Spleen (tissue), 11 donors: ENCODE measurements at regions not wholly inside any gene's neighbourhood (a gene's known extent, or its start where the extent isn't known, plus 50 kb on each side); places are given as distances from the start of the nearest gene placed in this dataset.

Experiments
- DNase-seq: peaks from one replicate; pipeline ENCODE4 v3.0.0-alpha.2; 2020
- H3K27ac ChIP-seq, 8 donors: fragments of 200-600 bp; sonication (generic) in 7 of 8; 1 replicate in 4 of 8; 2 replicates in 4 of 8; pipeline versions ENCODE4 v1.5.0 to v1.8.0; 2016 to 2021; ENCODE audit warnings: inconsistent platforms in 4 of 8, mild to moderate bottlenecking in 4 of 8, moderate library complexity in 1 of 8
- H3K27me3 ChIP-seq, 7 donors: fragments of 200-600 bp; sonication (generic) in 6 of 7; replicated peaks in 1 of 7; 1 replicate in 4 of 7; 2 replicates in 3 of 7; pipeline versions ENCODE4 v1.5.0 to v1.8.0; 2016 to 2021; ENCODE audit warnings: inconsistent platforms in 3 of 7, mild to moderate bottlenecking in 1 of 7
- H3K36me3 ChIP-seq, 6 donors: fragments of 200-600 bp; sonication (generic) in 5 of 6; 1 replicate in 4 of 6; 2 replicates in 2 of 6; pipeline versions ENCODE4 v1.5.0 to v1.8.0; 2016 to 2021; ENCODE audit warnings: inconsistent platforms in 2 of 6
- H3K4me1 ChIP-seq, 6 donors: fragments of 200-600 bp; sonication (generic) in 5 of 6; 1 replicate in 3 of 6; 2 replicates in 3 of 6; pipeline versions ENCODE4 v1.5.0 to v1.8.0; 2016 to 2021; ENCODE audit warnings: inconsistent platforms in 3 of 6
- H3K4me3 ChIP-seq, 8 donors: fragments of 200-600 bp; sonication (generic) in 7 of 8; 1 replicate in 4 of 8; 2 replicates in 4 of 8; pipeline versions ENCODE4 v1.5.0 to v1.8.0; 2016 to 2021; ENCODE audit warnings: inconsistent platforms in 4 of 8, mild to moderate bottlenecking in 4 of 8, moderate library complexity in 2 of 8
- H3K9me3 ChIP-seq, 8 donors: fragments of 200-600 bp; sonication (generic) in 7 of 8; 1 replicate in 4 of 8; 2 replicates in 4 of 8; pipeline versions ENCODE4 v1.5.0 to v1.8.0; 2016 to 2021; ENCODE audit warnings: inconsistent platforms in 4 of 8
- CTCF ChIP-seq, 11 experiments: fragments of 200-600 bp in 7 of 11; fragments of 450-650 bp in 4 of 11; sonication (generic) in 4 of 11; IDR thresholded peaks in 8 of 11; conservative IDR thresholded peaks in 3 of 11; 1 replicate in 7 of 11; 2 replicates in 4 of 11; pipeline versions ENCODE4 v1.4.0 to v1.8.0; 2016 to 2021; ENCODE audit warnings: antibody characterized with exemption in 11 of 11, inconsistent platforms in 4 of 11, mild to moderate bottlenecking in 1 of 11
- POLR2A ChIP-seq, 3 donors: fragments of 450-650 bp; IDR thresholded peaks; one replicate each; pipeline ENCODE4 v1.5.1; 2017; ENCODE audit warnings: antibody characterized with exemption in 3 of 3, mild to moderate bottlenecking in 1 of 3
- POLR2AphosphoS5 ChIP-seq, 3 donors: sonication (generic); formaldehyde crosslinking; IDR thresholded peaks; one replicate each; pipeline ENCODE4 v1.5.1; 2017; ENCODE audit warnings: antibody characterized with exemption in 3 of 3
- WGBS, 5 donors: extraction: QIAGEN DNeasy Blood & Tissue Kit in 3 of 5; methylation state at CpG; one replicate each; pipeline versions ENCODE4 v1.1.5 to v1.1.7; 2013 to 2018; 5-methylcytosine and 5-hydroxymethylcytosine counted together
- intact Hi-C: fragments of 100-400 bp; cut with DNase I; formaldehyde crosslinking; loops from one replicate; pipeline ENCODE4 v1.15.0; 2023; ENCODE audit warnings: low total_unique reads
- donor health status: healthy with polysubstance abuse.
- donor health status: DM: no; HTN: no; CAD: no; lungs with moderate emphysema.
- donor health status: DM: no; HTN: no; CAD: no.
- donor health status: Bipolar disorder and iron deficiency.
- donor health status: healthy.
- donor health status: DM: no; HTN: no; CAD: no.
- donor health status: DM: yes; HTN: yes; CAD: no.

- intact Hi-C loops = no loop called here
These were observed 345.8 kb upstream of the PPARGC1A start for GRCh38 chr4:24235618-24236017.

GRCh38 chr4:24234288-24234848, 344.5 kb upstream of the PPARGC1A start:
- no peaks in the 10 kb centered on the region for H3K9me3 ChIP-seq
- H3K4me3 ChIP-seq = no peak overlapping the region
- no peak for DNase-seq
- H3K27ac ChIP-seq = no peak overlapping the region
- H3K4me1 ChIP-seq = no peaks in the 10 kb centered on the region
- TF ChIP-seq POLR2AphosphoS5 (IDR thresholded peaks at IDR 0.05) (no peak), CTCF (IDR thresholded peaks at IDR 0.05 in 8 of 11, conservative IDR thresholded peaks at IDR 0.05 in 3 of 11) (no peak), POLR2A (IDR thresholded peaks at IDR 0.05) (no peak)
- WGBS, 5 donors = 75 to 84% (median 81%) methylated on average over 3 of the region's 3 CpGs
- intact Hi-C loops = no loop called here
- H3K27me3 ChIP-seq = no peaks in the 10 kb centered on the region
- no peaks in the 10 kb centered on the region for H3K36me3 ChIP-seq

More at GRCh38 chr4:24235618-24236017, 345.8 kb upstream of the PPARGC1A start:
- no peaks in the 10 kb centered on the region for H3K9me3 ChIP-seq
- no peak overlapping the region for H3K4me3 ChIP-seq
- no peaks in the 10 kb centered on the region for H3K36me3 ChIP-seq
- DNase-seq = no peak
- H3K4me1 ChIP-seq = no peaks in the 10 kb centered on the region
- TF ChIP-seq POLR2AphosphoS5 (IDR thresholded peaks at IDR 0.05) (no peak), CTCF (IDR thresholded peaks at IDR 0.05 in 8 of 11, conservative IDR thresholded peaks at IDR 0.05 in 3 of 11) (no peak), POLR2A (IDR thresholded peaks at IDR 0.05) (no peak)
- no peaks in the 10 kb centered on the region for H3K27me3 ChIP-seq
- H3K27ac ChIP-seq = no peak overlapping the region

- Histone ChIP-seq H3K9me3 (peaks cover 0 to 4% (median 0%) of the 10 kb centered on the region in 8 donors), H3K27ac (no peak overlapping the region), H3K36me3 (no peaks in the 10 kb centered on the region), H3K4me3 (no peak overlapping the region), H3K27me3 (no peaks in the 10 kb centered on the region), H3K4me1 (no peaks in the 10 kb centered on the region)
- intact Hi-C loops = no loop called here
- no peak for DNase-seq
- 77 to 89% (median 80%) methylated on average over 6 of the region's 6 CpGs for WGBS, 5 donors
- TF ChIP-seq CTCF (IDR thresholded peaks at IDR 0.05 in 8 of 11, conservative IDR thresholded peaks at IDR 0.05 in 3 of 11) = no peak
- no peak for TF ChIP-seq POLR2AphosphoS5 (IDR thresholded peaks at IDR 0.05)
These were observed 341.1 kb upstream of the PPARGC1A start for GRCh38 chr4:24230955-24231354.

- H3K27ac ChIP-seq = no peak overlapping the region
- no peaks in the 10 kb centered on the region for H3K36me3 ChIP-seq
- peaks cover 0 to 4% (median 0%) of the 10 kb centered on the region in 8 donors for H3K9me3 ChIP-seq
- H3K4me3 ChIP-seq = no peak overlapping the region
- WGBS, 5 donors = 76 to 83% (median 76%) methylated on average over 4 of the region's 4 CpGs
- H3K27me3 ChIP-seq = no peaks in the 10 kb centered on the region
- intact Hi-C loops = no loop called here
- no peaks in the 10 kb centered on the region for H3K4me1 ChIP-seq
- no peak for DNase-seq
- no peak for TF ChIP-seq POLR2AphosphoS5 (IDR thresholded peaks at IDR 0.05)
- TF ChIP-seq CTCF (IDR thresholded peaks at IDR 0.05 in 8 of 11, conservative IDR thresholded peaks at IDR 0.05 in 3 of 11) = no peak
- TF ChIP-seq POLR2A (IDR thresholded peaks at IDR 0.05) = no peak
These were observed 340.1 kb upstream of the PPARGC1A start for GRCh38 chr4:24229978-24230377.
